Ishikawa (cell line): ENCODE measurements at regions not wholly inside any gene's neighbourhood (a gene's known extent, or its start where the extent isn't known, plus 50 kb on each side); places are given as distances from the start of the nearest gene placed in this dataset.

Source experiments
- EGR1 ChIP-seq: IDR thresholded peaks from 2 replicates; pipeline ENCODE4 v1.6.1; 2012
- EP300 ChIP-seq: IDR thresholded peaks from 2 replicates; pipeline ENCODE4 v1.6.1; 2012; ENCODE audit warnings: borderline replicate concordance
- REST ChIP-seq: IDR thresholded peaks from 2 replicates; pipeline ENCODE4 v1.6.1; 2012; ENCODE audit warnings: low read depth, mild to moderate bottlenecking
- TAF1 ChIP-seq: IDR thresholded peaks from 2 replicates; pipeline ENCODE4 v1.6.1; 2012; ENCODE audit warnings: low read depth, mild to moderate bottlenecking
- TCF12 ChIP-seq: IDR thresholded peaks from 2 replicates; pipeline ENCODE4 v1.6.1; 2012; ENCODE audit warnings: low read depth
- TEAD4 ChIP-seq: IDR thresholded peaks from 2 replicates; pipeline ENCODE4 v1.6.1; 2012
- YY1 ChIP-seq: IDR thresholded peaks from 2 replicates; pipeline ENCODE4 v1.6.1; 2012; ENCODE audit warnings: low read depth

DNA sequence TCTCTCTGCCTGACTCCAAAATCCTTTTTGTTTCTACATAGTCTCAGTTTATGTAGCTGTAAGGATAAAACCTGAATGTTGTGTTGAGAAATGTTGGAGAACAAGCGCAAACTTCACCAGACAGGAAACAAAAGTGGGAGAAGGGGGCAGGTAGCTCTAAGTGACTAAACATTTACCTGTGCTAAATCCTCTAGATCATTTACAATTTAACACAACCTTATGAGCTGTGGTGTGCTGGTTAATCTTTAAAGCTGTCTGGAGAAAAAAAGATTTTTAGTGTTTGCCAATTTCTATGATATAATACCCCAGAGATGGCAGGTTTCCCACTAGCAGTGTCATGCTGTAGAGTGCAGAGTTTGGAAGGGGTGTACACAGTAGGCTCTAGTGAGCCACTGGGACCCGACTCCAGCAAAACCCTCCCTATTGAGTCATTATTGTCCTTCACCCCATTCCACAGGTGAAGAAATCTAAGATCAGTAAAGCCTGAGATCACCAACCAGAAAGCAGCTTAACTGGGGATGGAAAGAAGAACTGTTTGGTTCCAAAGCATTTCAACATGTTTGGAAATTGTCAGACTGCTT is 992.0 kb downstream of the DCDC2C start:
- TF ChIP-seq EP300: no peak
- TF ChIP-seq EGR1: no peak
- TF ChIP-seq REST: no peak
- TF ChIP-seq YY1: no peak
- TF ChIP-seq TAF1: no peak
- TF ChIP-seq TEAD4: no peak
- no peak for TF ChIP-seq TCF12
